Neutrophil (primary cell): ENCODE measurements at regions not wholly inside any gene's neighbourhood (a gene's known extent, or its start where the extent isn't known, plus 50 kb on each side); places are given as distances from the start of the nearest gene placed in this dataset.

Experiments used
- H3K27ac ChIP-seq: fragments of 200-600 bp; sonication (generic); 2 replicates; pipeline ENCODE4 v1.5.1; 2016; ENCODE audit warnings: mild to moderate bottlenecking, moderate library complexity
- H3K27me3 ChIP-seq: fragments of 200-600 bp; sonication (generic); 2 replicates; pipeline ENCODE4 v1.6.0; 2016; ENCODE audit warnings: mild to moderate bottlenecking
- H3K36me3 ChIP-seq: fragments of 200-600 bp; sonication (generic); 2 replicates; pipeline ENCODE4 v1.5.1; 2017
- H3K4me1 ChIP-seq, 2 experiments: fragments of 200-600 bp in 1 of 2; sonication (generic) in 1 of 2; 1 replicate in 1 of 2; 2 replicates in 1 of 2; pipeline versions ENCODE4 v1.5.1 to v1.6.1; 2013 to 2016; ENCODE audit warnings: low read depth in 1 of 2, low read length in 1 of 2, mild to moderate bottlenecking in 1 of 2, moderate library complexity in 1 of 2; ENCODE audit not compliant: control insufficient read depth in 1 of 2, insufficient read depth in 1 of 2
- H3K4me3 ChIP-seq, 2 experiments: fragments of 200-600 bp in 1 of 2; sonication (generic) in 1 of 2; 1 replicate in 1 of 2; 2 replicates in 1 of 2; pipeline ENCODE4 v1.5.1; 2013 to 2016; ENCODE audit warnings: low read depth in 1 of 2, low read length in 1 of 2, mild to moderate bottlenecking in 1 of 2, moderate library complexity in 1 of 2
- H3K9me3 ChIP-seq: fragments of 200-600 bp; sonication (generic); 2 replicates; pipeline ENCODE4 v1.5.1; 2016
- CTCF ChIP-seq: fragments of 200-600 bp; sonication (generic); IDR thresholded peaks from 2 replicates; pipeline ENCODE4 v1.5.1; 2016; ENCODE audit warnings: antibody characterized with exemption

DNA sequence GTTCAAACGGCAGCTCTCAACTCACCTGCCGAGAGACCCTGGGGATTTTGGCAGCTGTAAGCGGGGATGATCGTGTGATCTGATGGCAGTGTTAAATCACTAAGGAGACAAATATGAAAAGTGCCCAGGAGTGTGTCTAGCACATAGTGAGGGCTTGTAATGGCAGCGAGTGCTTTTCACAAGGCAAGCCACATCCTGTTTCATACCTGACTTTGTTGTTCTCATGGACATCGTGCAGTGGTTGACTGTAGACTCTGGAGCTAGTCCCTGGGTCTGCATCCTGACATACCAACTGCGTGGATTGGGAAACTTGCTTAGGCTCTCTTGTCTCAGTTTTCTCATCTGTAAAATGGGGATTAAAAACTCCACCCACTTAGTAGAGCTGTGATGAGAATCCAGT lies 148.5 kb downstream of the VRK1 start:
- peaks cover 25 to 28% of the 10 kb centered on the region in 2 experiments for H3K4me1 ChIP-seq
- no peak for TF ChIP-seq CTCF
- H3K36me3 ChIP-seq = no peaks in the 10 kb centered on the region
- H3K4me3 ChIP-seq = no peak overlapping the region
- H3K27ac ChIP-seq = no peak overlapping the region
- no peaks in the 10 kb centered on the region for H3K9me3 ChIP-seq
- H3K27me3 ChIP-seq = no peaks in the 10 kb centered on the region

DNA sequence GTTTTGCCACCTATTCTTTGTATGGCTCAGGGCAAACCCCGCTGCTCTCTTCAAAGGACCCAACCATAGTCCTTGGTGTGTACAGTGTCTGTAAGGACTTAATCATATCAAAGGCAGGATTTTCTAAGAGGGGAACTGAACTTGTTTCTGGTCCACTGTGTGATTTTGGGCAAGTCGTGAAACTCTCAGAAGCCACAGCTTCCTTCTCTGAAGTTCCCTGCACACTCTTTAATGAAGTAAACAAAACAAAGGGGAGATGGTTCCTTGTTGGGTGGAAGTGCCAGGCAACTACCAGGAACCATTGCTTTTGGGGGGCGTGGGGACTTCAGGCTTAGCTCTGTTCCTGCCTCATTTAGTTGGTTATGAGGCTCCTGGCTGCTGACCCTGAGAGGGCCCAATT lies 152.4 kb downstream of the VRK1 start:
- H3K36me3 ChIP-seq = no peaks in the 10 kb centered on the region
- peak overlapping the region; percentile 89 for H3K27ac ChIP-seq
- no peak for TF ChIP-seq CTCF
- no peaks in the 10 kb centered on the region for H3K27me3 ChIP-seq
- no peaks in the 10 kb centered on the region for H3K9me3 ChIP-seq
- H3K4me3 ChIP-seq = peak overlapping the region; percentile 10 to 39
- H3K4me1 ChIP-seq = peaks cover 30 to 31% of the 10 kb centered on the region in 2 experiments

DNA sequence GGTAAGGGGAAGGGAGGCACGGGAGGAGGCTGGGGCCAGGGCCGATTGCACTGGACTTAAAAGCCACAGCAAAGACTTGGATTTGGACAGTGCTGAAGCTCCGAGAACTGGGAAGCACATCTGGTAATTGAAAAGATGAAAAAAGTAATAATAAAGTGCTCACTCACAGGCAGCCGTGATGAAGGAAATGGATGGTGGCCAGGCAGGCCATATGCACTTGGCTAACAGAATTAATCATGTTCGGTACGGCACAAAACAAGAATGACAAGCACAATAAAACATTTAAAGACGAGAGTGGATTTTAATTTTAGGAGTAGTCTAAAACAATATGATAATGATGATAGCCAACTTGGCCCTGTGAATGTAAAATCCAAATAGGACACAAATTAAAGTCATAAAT lies 154.3 kb downstream of the VRK1 start:
- Histone ChIP-seq H3K9me3 (no peaks in the 10 kb centered on the region), H3K27me3 (no peaks in the 10 kb centered on the region), H3K27ac (no peak overlapping the region), H3K36me3 (no peaks in the 10 kb centered on the region), H3K4me3 (no peak overlapping the region), H3K4me1 (peaks cover 30 to 31% of the 10 kb centered on the region in 2 experiments)
- no peak for TF ChIP-seq CTCF

DNA sequence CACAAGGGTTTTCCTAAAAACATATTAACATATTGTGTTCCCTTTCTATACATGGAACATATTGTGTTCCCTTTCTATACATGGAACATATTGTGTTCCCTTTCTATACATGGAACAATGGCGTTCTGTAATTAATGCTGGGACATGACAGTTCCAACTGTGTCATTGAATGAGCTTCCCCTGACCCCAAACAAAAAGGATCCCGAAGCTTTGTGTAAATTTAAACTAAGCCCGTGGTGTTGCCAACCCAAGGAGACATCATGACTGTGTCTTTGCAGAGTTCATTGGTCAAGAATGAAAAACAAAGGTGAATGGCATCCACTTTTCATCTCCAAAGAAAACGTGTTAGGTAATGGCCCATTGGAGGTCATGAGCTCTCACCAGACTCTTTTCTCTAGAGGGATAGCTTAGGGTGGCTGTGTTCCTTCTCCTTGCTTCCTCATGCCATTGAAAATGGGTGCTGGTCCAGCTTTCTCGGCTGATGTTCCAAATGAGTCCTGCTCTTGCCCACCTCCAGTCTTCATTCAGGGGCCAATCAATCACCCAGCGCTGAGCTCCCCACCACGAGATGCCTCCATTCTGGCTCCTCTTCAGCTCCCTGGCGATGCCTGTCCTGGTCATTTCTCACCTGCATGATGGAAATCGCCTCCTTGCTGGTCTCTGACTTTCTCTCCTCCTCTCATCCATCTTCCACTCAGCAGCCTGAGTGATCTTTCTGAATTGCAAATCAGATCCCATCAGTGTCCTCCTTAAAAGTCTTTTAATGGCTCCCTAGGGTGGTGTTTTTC lies 156.1 kb downstream of the VRK1 start:
- Histone ChIP-seq H3K4me3 (no peak overlapping the region), H3K27me3 (no peaks in the 10 kb centered on the region), H3K27ac (no peak overlapping the region), H3K4me1 (peaks cover 26 to 31% of the 10 kb centered on the region in 2 experiments), H3K9me3 (no peaks in the 10 kb centered on the region), H3K36me3 (no peaks in the 10 kb centered on the region)
- TF ChIP-seq CTCF = no peak

GRCh38 chr14:96953875-96954185 lies 156.6 kb downstream of the VRK1 start:
- TF ChIP-seq CTCF = no peak

More at GRCh38 chr14:96953875-96954185, 156.6 kb downstream of the VRK1 start:
- Histone ChIP-seq H3K4me1 (peaks cover 20 to 26% of the 10 kb centered on the region in 2 experiments), H3K27ac (no peak overlapping the region), H3K4me3 (no peak overlapping the region), H3K36me3 (no peaks in the 10 kb centered on the region), H3K27me3 (no peaks in the 10 kb centered on the region), H3K9me3 (no peaks in the 10 kb centered on the region)
